ENCODE measurements at regions not wholly inside any gene's neighbourhood (a gene's known extent, or its start where the extent isn't known, plus 50 kb on each side); places are given as distances from the start of the nearest gene placed in this dataset.

- no peak overlapping the region for H3K27ac ChIP-seq (ENCODE audit: low read length)
- POLR2A ChIA-PET, result no interaction called here
- no peaks in the 10 kb centered on the region for H3K4me1 ChIP-seq (ENCODE audit: control insufficient read depth, insufficient read depth, low read length)
- DNase-seq (ENCODE audit: low read depth, low spot score), result no peak
- BruUV-seq (replicated peaks), result no TSS peak
- TF ChIP-seq REST (IDR thresholded peaks at IDR 0.05; ENCODE audit: insufficient read depth in 1 of 2, low read depth in 2 of 2, low read length in 1 of 2), result no peak
- no peak for TF ChIP-seq TCF7L2 (IDR thresholded peaks at IDR 0.05; ENCODE audit: low read depth, low read length)
- no peak for TF ChIP-seq CTCF (IDR thresholded peaks at IDR 0.05)
- no peak for TF ChIP-seq SIN3A (IDR thresholded peaks at IDR 0.05; ENCODE audit: borderline replicate concordance, insufficient read depth, low read depth, low read length)
- TF ChIP-seq POLR2AphosphoS5 (IDR thresholded peaks at IDR 0.05; ENCODE audit: low read depth, low read length), result no peak
- peaks cover 3% of the 10 kb centered on the region; the same call in 1 of the 2 replicates for H3K27me3 ChIP-seq (ENCODE audit: control insufficient read depth, insufficient read depth, low read length)
- intact Hi-C loops (cut with micrococcal nuclease; ENCODE audit: unreplicated experiment) (no loop called here), in situ Hi-C loops (cut with HindIII; ENCODE audit: low pct_unique_long_range_greater_than_20kb, low sequenced_read_pairs) (no loop called here)
- H3K36me3 ChIP-seq (ENCODE audit: control insufficient read depth, insufficient read depth, low read length), result no peaks in the 10 kb centered on the region
- no peak for ATAC-seq
- H3K4me3 ChIP-seq (ENCODE audit: low read depth in 2 of 2, low read length in 2 of 2), result no peak overlapping the region
- no peaks in the 10 kb centered on the region for H3K9me3 ChIP-seq (ENCODE audit: control insufficient read depth, insufficient read depth, low read depth, low read length)
- CTCF ChIA-PET, result no interaction called here
Observed at GRCh38 chr2:235302263-235302662, 191.6 kb upstream of the AGAP1 start.

DNA sequence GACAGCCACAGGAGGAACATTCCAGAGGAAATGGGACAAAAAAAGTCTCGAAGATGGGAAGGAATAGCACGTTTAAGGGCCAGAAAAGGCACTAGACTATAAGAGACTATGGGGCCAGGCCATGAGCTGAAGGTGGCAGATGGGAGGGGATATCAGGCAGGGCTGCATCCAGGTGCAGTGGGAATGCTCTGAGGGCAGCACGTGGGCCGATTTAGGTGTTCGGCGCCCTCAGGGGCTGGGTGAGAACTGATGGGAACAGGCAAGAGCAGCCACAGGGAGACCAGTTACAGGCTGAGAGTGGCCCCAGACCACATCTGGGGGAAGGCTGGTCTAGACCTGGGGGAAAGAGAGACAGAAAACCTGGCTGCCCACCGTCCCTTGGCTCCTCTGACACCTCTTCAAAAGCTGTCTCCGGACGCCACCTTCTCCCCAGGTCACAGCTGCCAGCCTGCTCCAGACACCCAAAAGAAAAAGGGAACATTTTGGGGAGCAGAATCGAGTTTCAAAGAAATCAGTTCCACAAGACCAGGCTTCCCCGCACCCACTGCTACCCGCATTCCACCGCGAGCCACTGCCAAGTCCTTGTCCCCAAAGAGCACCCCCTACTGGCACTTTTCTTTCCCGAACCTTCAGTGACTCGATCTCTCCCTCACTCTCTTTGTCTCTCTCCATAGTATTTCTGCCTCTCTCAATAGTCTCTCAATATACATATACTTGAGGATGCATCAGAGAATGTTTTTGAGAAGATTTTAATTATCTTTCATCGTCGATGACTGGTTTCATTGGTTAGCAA is 190.1 kb upstream of the AGAP1 start:
- no peaks in the 10 kb centered on the region for H3K9me3 ChIP-seq (ENCODE audit: control insufficient read depth, insufficient read depth, low read depth, low read length)
- H3K36me3 ChIP-seq (ENCODE audit: control insufficient read depth, insufficient read depth, low read length), result no peaks in the 10 kb centered on the region
- H3K4me1 ChIP-seq (ENCODE audit: control insufficient read depth, insufficient read depth, low read length), result no peaks in the 10 kb centered on the region
- H3K27ac ChIP-seq (ENCODE audit: low read length), result no peak overlapping the region
- in situ Hi-C loops (cut with HindIII; ENCODE audit: low pct_unique_long_range_greater_than_20kb, low sequenced_read_pairs), result no loop called here
- CTCF ChIA-PET, result no interaction called here
- no TSS peak for BruUV-seq (replicated peaks)
- ATAC-seq (no peak), DNase-seq (ENCODE audit: low read depth, low spot score) (no peak)
- POLR2A ChIA-PET, result interaction anchor here (0.6 kb wide), 1 partner anchor 27 kb away, joined by 3 read pairs; no protein-coding TSS in a partner anchor
- peaks cover 3% of the 10 kb centered on the region; the same call in 1 of the 2 replicates for H3K27me3 ChIP-seq (ENCODE audit: control insufficient read depth, insufficient read depth, low read length)
- no peak overlapping the region for H3K4me3 ChIP-seq (ENCODE audit: low read depth in 2 of 2, low read length in 2 of 2)
- intact Hi-C loops (cut with micrococcal nuclease; ENCODE audit: unreplicated experiment), result no loop called here
- TF ChIP-seq CTCF (IDR thresholded peaks at IDR 0.05) (peak; percentile 37; the same call in 1 of the 2 replicates), TCF7L2 (IDR thresholded peaks at IDR 0.05; ENCODE audit: low read depth, low read length) (no peak)
